Loucy (cell line): ENCODE measurements at regions not wholly inside any gene's neighbourhood (a gene's known extent, or its start where the extent isn't known, plus 50 kb on each side); places are given as distances from the start of the nearest gene placed in this dataset.

Experiments
- EZH2phosphoT487 ChIP-seq: fragments of 200-600 bp; IDR thresholded peaks from 2 replicates; pipeline ENCODE4 v1.6.1; 2018; ENCODE audit warnings: antibody characterized with exemption, mild to moderate bottlenecking, moderate library complexity, borderline replicate concordance
- TF ChIP-seq, protein P1 (sequence below): fragments of 200-600 bp; sonication (generic); conservative IDR thresholded peaks from 2 replicates; pipeline ENCODE4 v1.5.1; 2014; ENCODE audit warnings: mild to moderate bottlenecking, antibody characterized with exemption, low read length

DNA sequence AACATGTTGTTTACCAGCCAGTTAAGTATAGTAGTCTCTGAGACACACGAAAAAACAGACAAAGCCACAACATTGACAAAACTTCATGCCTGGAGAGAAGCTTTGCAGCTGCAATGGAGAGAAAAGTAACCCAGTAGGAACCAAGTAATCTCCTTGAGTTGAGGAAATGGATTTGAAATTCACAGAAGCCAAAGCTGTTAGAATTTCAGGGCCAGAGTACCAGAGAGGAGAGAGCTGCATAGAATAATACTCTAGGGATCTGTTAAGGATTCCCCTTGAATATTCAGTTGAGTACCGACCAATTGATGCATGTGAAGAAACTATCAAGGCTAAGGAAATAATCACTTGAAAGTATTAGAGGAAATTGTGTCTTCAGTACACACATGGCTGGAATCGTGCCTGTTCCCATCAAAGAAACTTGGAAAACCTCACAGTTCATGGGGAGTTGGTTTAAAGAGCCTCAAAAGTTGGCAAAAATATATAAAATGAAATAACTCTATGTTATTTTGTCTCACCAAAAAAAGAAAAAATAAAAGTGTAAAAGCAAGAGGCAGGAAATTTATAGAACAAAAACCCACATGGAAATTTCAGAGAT lies 324.0 kb upstream of the NEGR1 start:
- TF ChIP-seq, protein P1, sequence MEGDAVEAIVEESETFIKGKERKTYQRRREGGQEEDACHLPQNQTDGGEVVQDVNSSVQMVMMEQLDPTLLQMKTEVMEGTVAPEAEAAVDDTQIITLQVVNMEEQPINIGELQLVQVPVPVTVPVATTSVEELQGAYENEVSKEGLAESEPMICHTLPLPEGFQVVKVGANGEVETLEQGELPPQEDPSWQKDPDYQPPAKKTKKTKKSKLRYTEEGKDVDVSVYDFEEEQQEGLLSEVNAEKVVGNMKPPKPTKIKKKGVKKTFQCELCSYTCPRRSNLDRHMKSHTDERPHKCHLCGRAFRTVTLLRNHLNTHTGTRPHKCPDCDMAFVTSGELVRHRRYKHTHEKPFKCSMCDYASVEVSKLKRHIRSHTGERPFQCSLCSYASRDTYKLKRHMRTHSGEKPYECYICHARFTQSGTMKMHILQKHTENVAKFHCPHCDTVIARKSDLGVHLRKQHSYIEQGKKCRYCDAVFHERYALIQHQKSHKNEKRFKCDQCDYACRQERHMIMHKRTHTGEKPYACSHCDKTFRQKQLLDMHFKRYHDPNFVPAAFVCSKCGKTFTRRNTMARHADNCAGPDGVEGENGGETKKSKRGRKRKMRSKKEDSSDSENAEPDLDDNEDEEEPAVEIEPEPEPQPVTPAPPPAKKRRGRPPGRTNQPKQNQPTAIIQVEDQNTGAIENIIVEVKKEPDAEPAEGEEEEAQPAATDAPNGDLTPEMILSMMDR, result no peak
- no peak for TF ChIP-seq EZH2phosphoT487
